ENCODE measurements at regions not wholly inside any gene's neighbourhood (a gene's known extent, or its start where the extent isn't known, plus 50 kb on each side); places are given as distances from the start of the nearest gene placed in this dataset.

DNA sequence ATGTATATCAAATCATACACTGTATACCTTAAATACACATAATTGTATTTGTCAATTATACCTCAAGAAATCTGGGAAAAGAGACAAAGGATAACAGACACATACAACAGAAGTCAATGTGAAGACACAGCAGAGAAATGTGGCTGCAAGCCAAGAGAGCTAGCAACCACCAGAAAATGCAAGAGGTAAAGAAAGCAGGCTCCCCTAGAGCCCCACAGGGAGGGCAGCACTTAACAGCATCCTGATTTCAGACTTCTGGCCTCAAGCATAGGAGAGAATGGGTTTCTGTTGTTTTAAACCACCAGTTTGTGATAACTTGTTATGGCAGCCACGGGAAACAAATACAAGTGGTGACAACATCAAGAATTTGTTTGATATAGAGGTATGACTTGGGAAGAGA, 1197.2 kb downstream of the SORCS1 start:
- no peak for DNase-seq
- WGBS, 4 donors: 37 to 67% (median 61%) methylated on average over 1 of the region's 1 CpG
- no peaks in the 10 kb centered on the region for H3K9me3 ChIP-seq (replicated peaks in 1 of 3)
- H3K4me1 ChIP-seq (replicated peaks in 1 of 2): no peaks in the 10 kb centered on the region
- no peaks in the 10 kb centered on the region for H3K27me3 ChIP-seq
- no peak overlapping the region for H3K4me3 ChIP-seq
- no peak overlapping the region for H3K27ac ChIP-seq
- intact Hi-C loops (cut with DNase I): no loop called here
- no peak for TF ChIP-seq POLR2A (IDR thresholded peaks at IDR 0.05)
- no peak for TF ChIP-seq CTCF (IDR thresholded peaks at IDR 0.05)
- H3K36me3 ChIP-seq (replicated peaks in 1 of 2): no peaks in the 10 kb centered on the region

- no peak for DNase-seq
- 55 to 75% (median 58%) methylated on average over 1 of the region's 1 CpG for WGBS, 4 donors
- TF ChIP-seq CTCF (IDR thresholded peaks at IDR 0.05) (no peak), POLR2A (IDR thresholded peaks at IDR 0.05) (no peak)
- intact Hi-C loops (cut with DNase I): no loop called here
- no peaks in the 10 kb centered on the region for H3K4me1 ChIP-seq (replicated peaks in 1 of 2)
- no peak overlapping the region for H3K4me3 ChIP-seq
- H3K27ac ChIP-seq: no peak overlapping the region
- no peaks in the 10 kb centered on the region for H3K9me3 ChIP-seq (replicated peaks in 1 of 3)
- no peaks in the 10 kb centered on the region for H3K36me3 ChIP-seq (replicated peaks in 1 of 2)
- H3K27me3 ChIP-seq: no peaks in the 10 kb centered on the region
These were observed 1199.4 kb downstream of the SORCS1 start for GRCh38 chr10:105965141-105965540.

DNA sequence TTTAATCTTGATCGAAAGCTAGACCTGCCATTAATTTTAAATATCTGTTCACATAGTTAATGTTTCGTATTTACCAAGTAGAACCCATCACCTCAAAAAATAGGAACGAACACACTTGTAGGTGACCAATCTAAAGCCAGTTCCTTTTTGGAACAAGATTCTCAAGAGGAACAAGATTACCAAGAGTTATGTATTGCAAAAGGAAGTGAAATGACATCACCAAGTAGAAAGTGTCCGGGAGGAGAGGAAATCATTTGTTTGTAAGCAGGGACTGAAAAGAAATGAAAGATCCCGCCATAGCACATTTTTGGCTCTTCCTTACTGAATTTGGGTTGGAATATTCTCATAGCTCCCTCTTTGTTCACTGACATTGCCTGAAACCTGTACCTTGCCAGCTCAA, 1200.5 kb downstream of the SORCS1 start:
- intact Hi-C loops (cut with DNase I): no loop called here
- WGBS, 4 donors: 60 to 70% (median 66%) methylated on average over 5 of the region's 5 CpGs
- no peak for DNase-seq

GRCh38 chr10:105963334-105963884, 1201.1 kb downstream of the SORCS1 start:
- no peaks in the 10 kb centered on the region for H3K9me3 ChIP-seq (replicated peaks in 1 of 3)
- TF ChIP-seq CTCF (IDR thresholded peaks at IDR 0.05) (no peak), POLR2A (IDR thresholded peaks at IDR 0.05) (no peak)
- no peaks in the 10 kb centered on the region for H3K36me3 ChIP-seq (replicated peaks in 1 of 2)
- H3K4me3 ChIP-seq: no peak overlapping the region
- intact Hi-C loops (cut with DNase I): no loop called here
- H3K27me3 ChIP-seq: no peaks in the 10 kb centered on the region
- 6 to 12% (median 6%) methylated on average over 1 of the region's 1 CpG for WGBS, 4 donors
- DNase-seq: no peak
- H3K4me1 ChIP-seq (replicated peaks in 1 of 2): no peaks in the 10 kb centered on the region
- H3K27ac ChIP-seq: no peak overlapping the region

More for the DNA sequence above, 1200.5 kb downstream of the SORCS1 start:
- no peak for TF ChIP-seq CTCF (IDR thresholded peaks at IDR 0.05)
- Histone ChIP-seq H3K27ac (no peak overlapping the region), H3K4me3 (no peak overlapping the region), H3K9me3 (replicated peaks in 1 of 3) (no peaks in the 10 kb centered on the region), H3K4me1 (replicated peaks in 1 of 2) (no peaks in the 10 kb centered on the region), H3K36me3 (replicated peaks in 1 of 2) (no peaks in the 10 kb centered on the region), H3K27me3 (no peaks in the 10 kb centered on the region)

Data from adrenal gland (tissue), 9 donors.